ENCODE measurements at regions not wholly inside any gene's neighbourhood (a gene's known extent, or its start where the extent isn't known, plus 50 kb on each side); places are given as distances from the start of the nearest gene placed in this dataset.

GRCh38 chr6:153525998-153526397 lies 394.9 kb upstream of the RGS17 start:
- TF ChIP-seq CTCF (IDR thresholded peaks at IDR 0.05; ENCODE audit: extremely low read depth, missing control alignments), result no peak
- DNase-seq (ENCODE audit: low spot score), result no peak

GRCh38 chr6:153523390-153523789 lies 392.3 kb upstream of the RGS17 start:
- no peak for TF ChIP-seq CTCF (IDR thresholded peaks at IDR 0.05; ENCODE audit: extremely low read depth, missing control alignments)
- no peak for DNase-seq (ENCODE audit: low spot score)

- peak; percentile 23 for DNase-seq (ENCODE audit: low spot score)
- peak; percentile 35 for TF ChIP-seq CTCF (IDR thresholded peaks at IDR 0.05; ENCODE audit: extremely low read depth, missing control alignments)
Measured at GRCh38 chr6:153511896-153512496, 380.9 kb upstream of the RGS17 start.

GRCh38 chr6:153503810-153504209 lies 372.7 kb upstream of the RGS17 start:
- DNase-seq (ENCODE audit: low spot score), result no peak
- TF ChIP-seq CTCF (IDR thresholded peaks at IDR 0.05; ENCODE audit: extremely low read depth, missing control alignments), result no peak

GRCh38 chr6:153493501-153493900 lies 362.4 kb upstream of the RGS17 start:
- no peak for DNase-seq (ENCODE audit: low spot score)
- TF ChIP-seq CTCF (IDR thresholded peaks at IDR 0.05; ENCODE audit: extremely low read depth, missing control alignments), result no peak

GRCh38 chr6:153489479-153489878 lies 358.4 kb upstream of the RGS17 start:
- DNase-seq (ENCODE audit: low spot score), result no peak
- TF ChIP-seq CTCF (IDR thresholded peaks at IDR 0.05; ENCODE audit: extremely low read depth, missing control alignments), result no peak

- no peak for TF ChIP-seq CTCF (IDR thresholded peaks at IDR 0.05; ENCODE audit: extremely low read depth, missing control alignments)
- DNase-seq (ENCODE audit: low spot score), result no peak
Measured at GRCh38 chr6:153488267-153488666, 357.2 kb upstream of the RGS17 start.

Data from GM20000 (cell line).